Keratinocyte (primary cell): ENCODE measurements at regions not wholly inside any gene's neighbourhood (a gene's known extent, or its start where the extent isn't known, plus 50 kb on each side); places are given as distances from the start of the nearest gene placed in this dataset.

Source experiments
- DNase-seq: peaks from one replicate; pipeline ENCODE4 v3.0.0-alpha.2; 2011; ENCODE audit warnings: low read depth, missing footprints, low spot score
- FAIRE-seq: peaks from 2 replicates; lab custom pipeline; 2011; peaks lifted over from hg19 to GRCh38; lab: Jason Lieb, UNC
- H2AFZ ChIP-seq: 2 replicates; pipeline ENCODE4 v1.6.0; 2012; ENCODE audit warnings: low read length, control low read depth, inconsistent platforms; ENCODE audit not compliant: control insufficient read depth
- H3K27ac ChIP-seq: 2 replicates; pipeline ENCODE4 v1.5.1; 2011; ENCODE audit warnings: low read length; ENCODE audit not compliant: control insufficient read depth, insufficient read depth
- H3K27me3 ChIP-seq: 3 replicates; pipeline ENCODE4 v1.6.0; 2011; ENCODE audit warnings: low read length; ENCODE audit not compliant: control insufficient read depth, insufficient read depth; ENCODE audit errors: extremely low read depth
- H3K36me3 ChIP-seq, 2 experiments: 2 replicates in 1 of 2; 3 replicates in 1 of 2; pipeline ENCODE4 v1.5.1; 2011; ENCODE audit warnings: low read length in 2 of 2, mild to moderate bottlenecking in 1 of 2; ENCODE audit not compliant: control insufficient read depth in 2 of 2, insufficient read depth in 2 of 2; ENCODE audit errors: extremely low read depth in 1 of 2
- H3K4me1 ChIP-seq: 3 replicates; pipeline ENCODE4 v1.5.1; 2011; ENCODE audit warnings: low read length; ENCODE audit not compliant: control insufficient read depth, insufficient read depth; ENCODE audit errors: extremely low read depth
- H3K4me2 ChIP-seq: 3 replicates; pipeline ENCODE4 v1.6.0; 2011; ENCODE audit warnings: low read depth, low read length; ENCODE audit not compliant: control insufficient read depth, insufficient read depth; ENCODE audit errors: extremely low read depth
- H3K4me3 ChIP-seq, 3 experiments: fragments of 200-600 bp in 1 of 3; sonication (generic) in 1 of 3; 2 replicates in 2 of 3; 3 replicates in 1 of 3; pipeline ENCODE4 v1.5.1; 2011 to 2016; ENCODE audit warnings: low read length in 3 of 3, mild to moderate bottlenecking in 3 of 3, control low read depth in 2 of 3, inconsistent platforms in 1 of 3, low read depth in 1 of 3, mixed read lengths in 1 of 3, mixed run types in 1 of 3, moderate library complexity in 1 of 3; ENCODE audit not compliant: control insufficient read depth in 2 of 3, insufficient read depth in 2 of 3; ENCODE audit errors: extremely low read depth in 1 of 3
- H3K79me2 ChIP-seq: 2 replicates; pipeline ENCODE4 v1.6.0; 2012; ENCODE audit warnings: low read length; ENCODE audit not compliant: control insufficient read depth, insufficient read depth
- H3K9ac ChIP-seq: 3 replicates; pipeline ENCODE4 v1.6.0; 2011; ENCODE audit warnings: low read length; ENCODE audit not compliant: control insufficient read depth, insufficient read depth; ENCODE audit errors: extremely low read depth
- H3K9me1 ChIP-seq: 3 replicates; pipeline ENCODE4 v1.6.0; 2011; ENCODE audit warnings: low read length; ENCODE audit not compliant: control insufficient read depth, insufficient read depth; ENCODE audit errors: extremely low read depth
- H3K9me3 ChIP-seq: 2 replicates; pipeline ENCODE4 v1.5.1; 2012; ENCODE audit warnings: low read depth, low read length; ENCODE audit not compliant: control insufficient read depth
- H4K20me1 ChIP-seq: 3 replicates; pipeline ENCODE4 v1.6.0; 2011; ENCODE audit warnings: low read length; ENCODE audit not compliant: control insufficient read depth, insufficient read depth; ENCODE audit errors: extremely low read depth
- CTCF ChIP-seq, 3 experiments: IDR thresholded peaks in 1 of 3; conservative IDR thresholded peaks in 1 of 3; optimal IDR thresholded peaks in 1 of 3; 2 replicates in 2 of 3; 3 replicates in 1 of 3; pipeline versions ENCODE3 to v1.5.1; 2011; ENCODE audit warnings: low read length in 3 of 3, mild to moderate bottlenecking in 3 of 3, moderate library complexity in 2 of 3, control low read depth in 1 of 3, inconsistent platforms in 1 of 3; ENCODE audit not compliant: insufficient read depth in 2 of 3; ENCODE audit errors: extremely low read depth in 1 of 3
- EZH2 ChIP-seq: IDR thresholded peaks from one replicate; pipeline ENCODE4 v1.6.1; 2012; ENCODE audit warnings: inconsistent platforms, mild to moderate bottlenecking, low read length, moderate library complexity
- dilution Hi-C: fragments of 300-500 bp; cut with MboI; formaldehyde crosslinking; loops from one replicate; pipeline ENCODE4 v1.7.0; 2020; ENCODE audit warnings: low sequenced_read_pairs; ENCODE audit not compliant: extremely low pct_ligation_motif_present

GRCh38 chr16:77555791-77556190 lies 121.0 kb upstream of the ADAMTS18 start:
- Histone ChIP-seq H3K79me2 (no peaks in the 10 kb centered on the region), H3K27me3 (no peaks in the 10 kb centered on the region), H3K4me1 (no peaks in the 10 kb centered on the region), H3K4me2 (no peak overlapping the region), H2AFZ (no peak overlapping the region), H3K9ac (no peak overlapping the region), H3K4me3 (no peak overlapping the region), H3K9me3 (no peaks in the 10 kb centered on the region), H4K20me1 (no peaks in the 10 kb centered on the region), H3K9me1 (no peaks in the 10 kb centered on the region), H3K36me3 (no peaks in the 10 kb centered on the region), H3K27ac (no peak overlapping the region)
- DNase-seq (no peak), FAIRE-seq (no peak)
- dilution Hi-C loops, result no loop called here
- TF ChIP-seq CTCF (optimal IDR thresholded peaks at IDR 0.05 in 1 of 3, IDR thresholded peaks at IDR 0.05 in 1 of 3, conservative IDR thresholded peaks at IDR 0.05 in 1 of 3; ENCODE audit: extremely low read depth in 1 of 3, insufficient read depth in 2 of 3, low read length in 3 of 3) (no peak), EZH2 (no peak)

- Histone ChIP-seq H3K4me1 (no peaks in the 10 kb centered on the region), H3K9me1 (no peaks in the 10 kb centered on the region), H3K9ac (no peak overlapping the region), H4K20me1 (no peaks in the 10 kb centered on the region), H3K4me2 (no peak overlapping the region), H3K4me3 (no peak overlapping the region), H2AFZ (no peak overlapping the region), H3K27ac (no peak overlapping the region), H3K36me3 (no peaks in the 10 kb centered on the region), H3K27me3 (no peaks in the 10 kb centered on the region), H3K9me3 (no peaks in the 10 kb centered on the region), H3K79me2 (no peaks in the 10 kb centered on the region)
- TF ChIP-seq EZH2 (no peak), CTCF (optimal IDR thresholded peaks at IDR 0.05 in 1 of 3, IDR thresholded peaks at IDR 0.05 in 1 of 3, conservative IDR thresholded peaks at IDR 0.05 in 1 of 3; ENCODE audit: extremely low read depth in 1 of 3, insufficient read depth in 2 of 3, low read length in 3 of 3) (no peak)
- no peak for DNase-seq
- FAIRE-seq, result no peak
- dilution Hi-C loops, result no loop called here
Observed at GRCh38 chr16:77556201-77556873, 121.5 kb upstream of the ADAMTS18 start.
